ENCODE measurements at regions not wholly inside any gene's neighbourhood (a gene's known extent, or its start where the extent isn't known, plus 50 kb on each side); places are given as distances from the start of the nearest gene placed in this dataset.

DNA sequence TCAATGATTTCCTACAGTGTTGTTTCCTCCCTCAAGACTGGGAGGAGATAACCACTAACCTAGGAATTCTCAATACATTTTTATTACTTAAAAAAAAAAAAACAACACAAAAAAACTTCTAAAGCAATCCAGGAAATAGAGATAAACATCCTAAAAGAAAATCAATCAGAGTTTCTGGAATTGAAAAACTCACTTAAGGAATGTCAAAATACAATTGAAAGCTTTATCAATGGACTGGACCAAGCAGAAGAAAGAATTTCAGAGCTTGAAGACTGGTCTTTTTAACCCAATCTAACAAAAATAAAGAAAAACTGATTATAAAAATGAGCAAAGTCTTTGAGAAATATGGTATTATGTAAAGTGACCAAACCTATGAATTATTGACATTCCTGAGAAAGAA, 394.1 kb downstream of the XPNPEP1 start (continued):
- no peak for TF ChIP-seq EZH2 (IDR thresholded peaks at IDR 0.05; ENCODE audit: low read depth, low read length, severe bottlenecking)
- no peak for TF ChIP-seq KDM1A (IDR thresholded peaks at IDR 0.05; ENCODE audit: borderline replicate concordance, low read length)
- TF ChIP-seq TBP (IDR thresholded peaks at IDR 0.05; ENCODE audit: low read depth, low read length): no peak
